ENCODE measurements at regions not wholly inside any gene's neighbourhood (a gene's known extent, or its start where the extent isn't known, plus 50 kb on each side); places are given as distances from the start of the nearest gene placed in this dataset.
"Not testable (repeated sequence)": the region's sequence is repeated elsewhere in the genome, so short reads cannot be mapped to it uniquely, and the experiment has no call there.

DNA sequence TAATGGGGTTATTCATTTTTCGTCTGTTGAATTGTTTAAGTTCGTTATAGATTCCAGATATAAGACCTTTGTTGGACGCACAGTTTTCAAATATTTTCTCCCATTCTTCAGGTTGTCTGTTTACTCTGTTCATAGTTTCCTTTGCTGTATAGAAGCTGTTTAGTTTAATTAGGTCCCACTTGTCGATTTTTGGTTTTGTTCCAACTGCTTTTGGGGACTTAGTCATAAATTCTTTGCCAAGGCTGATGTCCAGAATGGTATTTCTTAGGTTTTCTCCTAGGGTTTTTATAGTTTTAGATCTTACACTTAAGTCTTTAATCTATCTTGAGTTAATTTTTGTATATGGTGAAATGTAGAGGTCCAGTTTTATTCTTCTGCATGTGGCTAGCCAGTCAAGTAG, 58.9 kb upstream of the ZNF280D start:
- no peak for DNase-seq (ENCODE audit: extremely low read depth, low read depth)
- TF ChIP-seq, protein P1, sequence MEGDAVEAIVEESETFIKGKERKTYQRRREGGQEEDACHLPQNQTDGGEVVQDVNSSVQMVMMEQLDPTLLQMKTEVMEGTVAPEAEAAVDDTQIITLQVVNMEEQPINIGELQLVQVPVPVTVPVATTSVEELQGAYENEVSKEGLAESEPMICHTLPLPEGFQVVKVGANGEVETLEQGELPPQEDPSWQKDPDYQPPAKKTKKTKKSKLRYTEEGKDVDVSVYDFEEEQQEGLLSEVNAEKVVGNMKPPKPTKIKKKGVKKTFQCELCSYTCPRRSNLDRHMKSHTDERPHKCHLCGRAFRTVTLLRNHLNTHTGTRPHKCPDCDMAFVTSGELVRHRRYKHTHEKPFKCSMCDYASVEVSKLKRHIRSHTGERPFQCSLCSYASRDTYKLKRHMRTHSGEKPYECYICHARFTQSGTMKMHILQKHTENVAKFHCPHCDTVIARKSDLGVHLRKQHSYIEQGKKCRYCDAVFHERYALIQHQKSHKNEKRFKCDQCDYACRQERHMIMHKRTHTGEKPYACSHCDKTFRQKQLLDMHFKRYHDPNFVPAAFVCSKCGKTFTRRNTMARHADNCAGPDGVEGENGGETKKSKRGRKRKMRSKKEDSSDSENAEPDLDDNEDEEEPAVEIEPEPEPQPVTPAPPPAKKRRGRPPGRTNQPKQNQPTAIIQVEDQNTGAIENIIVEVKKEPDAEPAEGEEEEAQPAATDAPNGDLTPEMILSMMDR (IDR thresholded peaks at IDR 0.05; ENCODE audit: low read depth, low read length): no peak

DNA sequence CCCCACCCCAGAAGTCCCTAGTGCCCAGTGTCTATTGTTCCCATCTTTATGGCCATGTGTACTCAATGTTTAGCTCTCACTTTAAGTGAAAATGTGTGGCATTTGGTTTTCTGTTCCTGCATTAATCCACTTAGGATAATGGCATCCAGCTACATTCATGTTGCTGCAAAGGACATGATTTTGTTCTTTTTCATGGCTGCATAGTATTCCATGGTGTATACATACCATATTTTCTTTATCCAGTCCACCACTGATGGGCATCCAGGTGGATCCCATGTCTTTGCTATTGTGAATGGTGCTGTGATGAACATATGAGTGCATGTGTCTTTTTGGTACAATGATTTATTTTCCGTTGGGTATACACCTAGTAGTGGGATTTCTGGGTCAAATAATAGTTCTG, 58.2 kb upstream of the ZNF280D start:
- DNase-seq (ENCODE audit: extremely low read depth, low read depth): not testable (repeated sequence)

DNA sequence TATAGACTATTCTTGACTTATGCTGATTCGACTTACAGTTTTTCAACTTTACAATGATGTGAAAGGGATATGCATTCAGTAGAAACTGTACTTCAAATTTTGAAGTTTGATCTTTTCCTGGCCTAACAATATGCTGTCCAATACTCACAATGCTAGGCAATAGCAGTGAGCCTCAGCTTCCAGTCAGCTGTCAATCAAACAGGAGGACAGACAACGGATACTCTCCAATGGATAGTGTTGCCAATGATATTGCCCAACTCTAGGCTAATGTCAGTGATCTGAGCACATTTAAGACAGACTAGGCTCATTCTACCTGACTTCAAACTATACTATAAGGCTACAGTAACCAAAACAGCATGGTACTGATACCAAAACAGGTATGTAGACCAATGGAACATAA, 55.0 kb upstream of the ZNF280D start:
- TF ChIP-seq, protein P1 (IDR thresholded peaks at IDR 0.05; ENCODE audit: low read depth, low read length): no peak
- no peak for DNase-seq (ENCODE audit: extremely low read depth, low read depth)

DNA sequence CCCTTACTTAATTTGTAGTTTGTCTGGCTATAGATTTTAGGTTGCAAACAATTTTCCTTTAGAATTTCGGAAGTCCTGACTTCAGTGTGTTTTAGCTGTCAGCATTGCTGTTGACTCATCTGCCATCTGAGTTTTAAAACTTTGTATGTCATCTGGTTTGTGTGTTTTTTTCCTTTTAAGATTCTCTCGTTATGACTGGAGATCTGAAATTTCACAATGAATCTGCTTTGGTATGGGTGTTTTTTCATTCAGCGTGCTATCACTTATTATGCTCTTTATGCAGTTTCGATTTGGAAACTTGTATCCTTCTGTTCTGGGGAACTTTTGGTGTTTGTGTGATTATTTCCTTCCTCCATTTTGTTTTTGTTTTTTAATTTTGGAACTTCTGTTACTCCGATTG, 53.7 kb upstream of the ZNF280D start:
- DNase-seq (ENCODE audit: extremely low read depth, low read depth): no peak
- TF ChIP-seq, protein P1 (IDR thresholded peaks at IDR 0.05; ENCODE audit: low read depth, low read length): no peak

DNA sequence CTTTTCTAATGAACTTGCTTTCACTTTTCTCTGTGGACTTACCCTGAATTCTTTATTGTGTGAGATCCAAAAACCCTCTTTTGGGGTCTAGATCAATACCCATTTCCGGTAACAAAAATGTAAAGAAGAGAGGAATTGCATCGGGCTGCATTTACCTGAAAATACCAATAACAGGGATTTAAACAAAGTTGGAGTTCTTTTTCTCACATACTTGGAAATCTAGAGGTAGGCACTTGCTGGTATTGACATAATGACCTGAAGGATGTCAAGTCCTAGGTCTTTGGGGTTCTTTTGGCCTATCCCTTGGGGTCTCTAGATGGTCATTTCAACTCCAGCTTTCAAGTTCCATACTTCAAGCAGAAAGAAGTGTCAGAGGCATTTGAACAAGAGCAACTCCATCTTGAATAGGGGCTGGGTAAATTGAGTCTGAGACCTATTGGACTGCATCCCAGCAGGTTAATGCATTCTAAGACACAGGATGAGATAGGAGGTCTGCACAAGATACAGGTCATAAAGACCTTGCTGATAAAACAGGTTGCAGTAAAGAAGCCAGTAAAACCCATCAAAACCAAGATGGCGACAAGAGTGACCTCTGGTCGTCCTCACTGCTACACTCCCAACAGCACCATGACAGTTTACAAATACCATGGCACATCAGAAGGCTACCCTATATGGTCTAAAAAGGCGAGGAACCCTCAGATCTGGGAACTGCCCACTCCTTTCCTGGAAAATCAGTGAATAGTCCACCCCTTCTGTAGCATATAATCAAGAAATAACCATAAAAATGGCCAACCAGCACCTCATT, 50.8 kb upstream of the ZNF280D start:
- TF ChIP-seq, protein P1 (IDR thresholded peaks at IDR 0.05; ENCODE audit: low read depth, low read length): no peak
- DNase-seq (ENCODE audit: extremely low read depth, low read depth): no peak

DNA sequence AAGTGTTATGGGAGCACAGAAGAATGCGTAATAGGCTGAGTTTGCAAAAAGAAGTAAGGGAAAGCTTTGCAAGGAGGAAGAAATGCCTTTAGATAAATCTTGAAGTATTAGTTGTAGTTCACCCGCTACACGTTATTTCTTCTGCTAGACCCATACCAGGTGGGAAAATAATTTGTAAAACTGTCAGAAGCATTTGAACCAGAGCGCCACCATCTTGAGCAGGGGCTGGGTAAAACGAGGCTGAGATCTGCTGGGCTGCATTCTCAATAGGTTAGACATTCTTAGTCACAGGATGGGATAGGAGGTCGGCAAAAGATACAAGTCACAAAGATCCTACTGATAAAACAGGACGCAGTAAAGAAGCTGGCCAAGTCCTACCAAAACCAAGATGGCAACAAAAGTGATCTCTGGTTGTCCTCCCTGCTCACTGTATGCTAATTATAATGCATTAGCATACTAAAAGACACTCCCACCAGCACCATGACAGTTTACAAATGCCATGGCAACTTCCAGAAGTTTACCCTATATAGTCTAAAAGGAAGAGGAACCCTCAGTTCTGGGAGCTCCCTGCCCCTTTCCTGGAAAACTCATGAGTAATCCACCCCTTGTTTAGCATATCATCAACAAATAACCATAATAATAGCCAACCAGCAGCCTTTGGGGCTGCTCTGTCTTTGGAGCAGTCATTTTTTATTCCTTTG, 50.0 kb upstream of the ZNF280D start:
- DNase-seq (ENCODE audit: extremely low read depth, low read depth): no peak
- TF ChIP-seq, protein P1 (IDR thresholded peaks at IDR 0.05; ENCODE audit: low read depth, low read length): no peak

All from AG09319 (cell line).